Fibroblast of skin of right quadriceps (primary cell): ENCODE measurements at regions not wholly inside any gene's neighbourhood (a gene's known extent, or its start where the extent isn't known, plus 50 kb on each side); places are given as distances from the start of the nearest gene placed in this dataset.

ENCODE experiments used
- DNase-seq: peaks from one replicate; pipeline ENCODE4 v3.0.0-alpha.2; 2013

DNA sequence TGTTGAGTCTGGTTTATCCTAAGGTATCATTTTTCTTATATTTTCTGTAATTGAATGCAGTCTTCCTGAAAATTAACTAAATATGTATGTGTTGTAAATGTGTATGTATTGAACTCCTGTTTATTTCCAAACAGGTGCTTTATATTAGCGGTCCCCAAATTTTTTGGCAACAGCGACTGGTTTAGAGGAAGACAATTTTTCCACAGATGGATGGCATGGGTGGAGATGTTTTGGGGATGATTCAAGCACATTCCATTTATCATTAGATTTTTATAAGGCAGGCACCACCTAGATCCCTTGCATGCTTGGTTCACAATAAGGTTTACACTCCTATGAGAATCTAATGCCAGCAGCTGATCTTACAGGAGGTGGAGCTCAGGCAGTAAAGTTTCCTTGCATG is 210.5 kb upstream of the ANO3 start:
- no peak for DNase-seq

DNA sequence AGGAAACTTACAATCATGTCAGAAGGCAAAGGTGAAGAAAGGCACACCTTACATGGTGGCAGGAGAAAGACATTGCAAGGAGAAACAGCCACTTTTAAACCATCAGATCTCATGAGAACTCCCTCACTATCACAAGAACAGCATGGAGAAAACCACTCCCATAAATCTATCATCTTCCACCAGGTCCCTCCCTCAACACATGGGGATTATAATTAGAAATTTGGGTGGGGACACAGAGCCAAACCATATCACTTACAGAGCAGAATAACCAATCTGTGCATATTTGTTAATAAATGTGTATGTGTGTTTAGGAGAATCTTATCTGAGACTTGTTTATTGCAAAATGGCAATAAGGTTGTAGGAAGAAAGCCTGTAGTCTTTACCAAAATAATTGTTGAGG is 205.2 kb upstream of the ANO3 start:
- DNase-seq: no peak

DNA sequence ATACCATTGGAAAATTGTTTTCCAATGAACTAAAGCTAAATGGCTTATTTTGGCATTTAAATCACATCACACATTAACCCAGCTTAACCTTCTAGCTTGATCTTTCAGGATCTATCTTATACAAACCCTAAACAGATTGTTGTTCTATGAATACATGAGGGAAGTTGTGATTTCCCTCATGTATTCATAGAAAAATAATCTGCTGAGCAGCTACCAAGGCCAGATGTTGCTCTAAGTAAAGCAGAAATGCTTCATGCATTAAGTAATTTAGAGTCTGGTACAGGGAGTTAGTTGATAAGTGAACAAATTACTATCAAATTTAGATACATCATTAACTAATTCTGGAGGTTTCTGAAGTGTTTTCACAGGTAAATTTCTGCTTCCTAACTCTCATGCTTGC is 204.6 kb upstream of the ANO3 start:
- no peak for DNase-seq

DNA sequence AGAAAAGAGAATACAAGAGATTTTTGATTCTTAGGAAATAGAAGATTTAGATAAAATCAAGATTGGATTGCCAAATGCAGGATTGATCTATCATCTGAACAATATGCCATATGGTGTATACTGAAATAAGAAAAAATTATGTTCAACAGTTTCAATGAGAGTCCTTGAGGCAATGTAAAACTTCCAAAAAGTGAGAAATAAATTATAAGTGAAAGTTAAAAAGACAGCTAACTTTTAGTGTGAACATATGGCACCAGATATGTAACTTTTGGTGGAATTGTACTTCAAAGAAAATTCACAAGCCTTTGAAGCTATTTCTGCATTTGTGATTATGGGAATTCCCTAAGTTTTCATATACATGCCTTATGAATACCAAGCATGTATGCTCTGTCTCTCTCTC is 200.5 kb upstream of the ANO3 start:
- DNase-seq: no peak

DNA sequence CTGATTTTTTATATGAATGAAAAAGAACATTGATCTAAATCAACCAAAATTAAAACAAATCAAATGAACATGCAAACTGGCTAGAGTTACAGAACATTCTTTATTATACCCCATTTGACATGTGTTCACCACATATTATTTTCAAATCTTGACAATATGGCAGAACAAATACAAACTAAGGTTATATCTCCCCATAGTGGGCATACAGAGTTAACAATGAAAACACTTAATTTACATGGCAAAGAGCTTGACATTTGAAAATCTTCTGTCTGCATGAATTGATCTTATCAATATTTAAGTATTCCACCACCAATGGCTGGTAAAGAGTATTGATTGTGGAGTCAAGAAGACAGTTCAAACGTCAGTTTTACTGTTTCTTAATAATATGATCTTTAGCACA is 197.9 kb upstream of the ANO3 start:
- DNase-seq: no peak

DNA sequence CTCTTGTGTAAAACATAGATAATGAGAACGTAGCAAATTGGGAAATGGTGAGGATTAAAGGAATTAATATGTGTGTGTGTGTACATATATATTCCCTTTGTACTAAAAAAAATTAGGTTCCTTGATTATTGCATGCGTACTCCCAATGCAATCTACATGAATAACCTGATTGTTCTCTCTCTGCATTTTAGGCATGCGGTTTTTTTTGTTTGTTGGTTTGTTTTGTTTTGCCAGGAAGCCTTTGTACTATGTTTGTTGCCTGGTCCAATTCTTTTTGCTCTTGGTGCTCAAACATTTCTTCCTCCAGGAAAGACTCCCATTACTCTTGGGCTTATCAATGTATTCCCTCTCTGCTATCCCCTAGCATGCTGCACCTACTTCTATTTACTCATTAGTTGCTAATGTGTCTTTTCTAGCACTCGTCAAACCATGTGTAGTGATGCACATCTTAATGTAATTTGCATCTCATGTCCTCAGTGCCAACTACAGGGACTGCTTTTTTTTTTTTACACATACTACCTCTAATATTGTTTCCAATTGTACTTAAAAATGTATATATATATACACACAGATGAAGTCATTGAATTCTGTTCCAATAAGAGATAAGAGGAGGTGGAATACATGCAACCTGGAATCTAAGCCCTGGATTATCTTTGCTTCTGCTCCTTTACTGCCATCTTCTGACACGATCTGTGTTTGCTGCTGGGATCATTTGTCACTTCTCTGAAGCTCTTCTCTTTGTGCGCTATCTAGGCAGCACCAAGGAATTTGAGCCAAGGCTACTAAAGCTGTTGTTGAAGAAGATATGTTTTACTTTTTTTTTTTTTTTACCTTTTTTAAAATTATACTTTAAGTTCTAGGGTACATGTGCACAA is 197.2 kb upstream of the ANO3 start:
- DNase-seq: peak; percentile 35

DNA sequence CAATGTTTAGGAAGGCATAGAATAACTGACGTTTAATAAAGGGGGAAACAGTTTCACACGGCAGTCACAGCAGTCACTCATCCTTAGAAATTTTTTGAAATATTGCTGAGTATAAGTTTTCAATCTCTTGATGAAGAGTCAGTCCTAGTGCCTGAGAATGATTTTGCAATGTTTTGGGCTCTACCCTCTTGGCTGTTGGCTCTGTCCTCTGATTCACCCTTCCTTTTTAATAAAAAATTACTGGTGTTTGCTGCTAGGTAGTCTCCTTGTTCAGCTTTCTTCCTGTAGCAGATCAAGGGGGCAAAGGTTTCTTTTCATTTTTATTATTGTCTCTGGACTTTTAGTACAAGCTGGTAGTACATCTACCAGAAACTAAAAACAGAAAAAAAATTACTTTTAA is 194.3 kb upstream of the ANO3 start:
- no peak for DNase-seq

DNA sequence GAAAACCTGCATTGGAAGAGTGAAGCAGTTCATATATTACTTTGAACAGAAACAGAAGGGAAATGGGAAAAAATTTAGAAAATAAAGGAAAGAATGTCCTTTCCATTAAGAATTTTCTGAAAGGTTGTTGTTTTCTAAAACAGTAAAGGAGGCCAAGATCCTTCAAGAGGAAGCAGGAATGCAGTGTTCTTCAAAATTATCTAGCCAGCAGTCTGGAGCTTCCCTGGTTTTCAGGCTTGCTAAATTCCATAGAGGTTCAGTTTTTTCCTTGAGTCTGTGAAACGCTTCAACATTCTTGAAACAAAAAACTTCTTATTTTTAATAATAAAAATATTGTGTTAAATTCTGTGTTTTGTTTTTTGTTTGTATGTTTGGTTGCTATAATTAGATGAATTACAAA is 189.0 kb upstream of the ANO3 start:
- no peak for DNase-seq

DNA sequence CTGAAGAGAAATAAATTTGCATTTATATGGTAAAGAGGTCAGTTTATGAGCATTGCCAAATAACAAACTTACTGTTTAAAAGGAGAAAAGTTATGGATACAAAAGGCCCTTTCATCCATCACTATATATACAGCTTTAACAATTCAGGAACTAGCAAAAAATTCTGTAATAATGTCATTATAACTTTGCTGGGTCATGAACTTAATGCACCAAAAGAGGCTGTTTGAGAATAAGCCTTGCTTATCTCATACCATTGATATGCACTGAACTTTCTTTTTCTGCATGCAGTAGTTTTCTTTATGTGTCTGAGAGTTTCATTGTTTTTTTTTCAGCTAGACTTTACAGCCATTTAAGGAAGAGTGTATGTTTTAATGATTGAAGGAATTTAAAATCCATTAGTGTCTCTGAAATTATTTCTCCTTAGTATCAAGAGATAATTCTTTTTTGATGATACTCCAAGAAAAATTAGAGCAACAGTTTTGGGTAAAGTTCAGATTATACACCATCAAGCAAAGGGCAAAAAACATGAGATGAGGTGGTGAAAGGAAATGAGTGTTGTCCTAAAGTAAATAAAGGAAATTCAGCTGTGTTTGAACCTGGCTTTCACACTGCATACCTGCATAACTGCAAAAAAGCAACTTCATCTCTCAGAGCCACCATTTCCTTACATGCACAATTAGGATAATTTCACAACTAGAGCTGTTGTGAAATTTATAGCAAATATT is 188.2 kb upstream of the ANO3 start:
- no peak for DNase-seq

DNA sequence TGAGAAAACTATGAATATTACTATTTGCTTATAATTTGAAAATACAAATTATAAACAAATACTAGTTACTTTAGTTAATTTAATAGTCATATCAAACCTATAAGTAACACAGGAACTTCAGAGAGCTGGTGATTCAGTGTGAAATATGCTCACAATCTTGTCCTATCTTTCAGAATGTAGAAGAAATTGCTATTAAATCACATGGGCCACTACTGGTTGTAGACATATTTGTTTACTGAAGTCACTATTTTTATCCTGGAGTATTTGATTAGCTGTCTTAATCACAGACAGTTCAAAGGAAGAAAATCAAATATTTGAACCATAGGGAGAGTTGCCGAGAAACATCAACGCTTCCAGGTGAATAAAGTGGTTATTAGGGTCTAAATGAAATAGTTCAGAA is 187.6 kb upstream of the ANO3 start:
- no peak for DNase-seq

DNA sequence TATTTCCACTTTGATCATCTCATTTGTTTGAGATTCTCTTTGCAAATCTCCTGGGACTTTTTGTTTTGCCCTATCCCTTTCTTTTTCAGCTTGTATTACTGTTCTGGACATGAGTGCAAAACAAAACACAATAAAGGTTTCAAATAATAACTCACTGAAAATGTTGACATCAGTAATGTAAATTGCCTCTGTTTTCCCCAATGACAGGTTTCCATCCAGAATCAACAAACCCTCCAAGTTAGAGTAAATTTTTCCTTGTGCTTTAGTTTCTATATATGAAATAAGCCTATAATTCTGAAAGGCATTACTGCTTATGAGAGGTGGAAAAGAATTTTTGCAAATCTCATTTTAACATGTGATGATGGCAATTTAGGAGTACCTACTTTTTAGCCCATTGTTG is 187.0 kb upstream of the ANO3 start:
- DNase-seq: no peak

DNA sequence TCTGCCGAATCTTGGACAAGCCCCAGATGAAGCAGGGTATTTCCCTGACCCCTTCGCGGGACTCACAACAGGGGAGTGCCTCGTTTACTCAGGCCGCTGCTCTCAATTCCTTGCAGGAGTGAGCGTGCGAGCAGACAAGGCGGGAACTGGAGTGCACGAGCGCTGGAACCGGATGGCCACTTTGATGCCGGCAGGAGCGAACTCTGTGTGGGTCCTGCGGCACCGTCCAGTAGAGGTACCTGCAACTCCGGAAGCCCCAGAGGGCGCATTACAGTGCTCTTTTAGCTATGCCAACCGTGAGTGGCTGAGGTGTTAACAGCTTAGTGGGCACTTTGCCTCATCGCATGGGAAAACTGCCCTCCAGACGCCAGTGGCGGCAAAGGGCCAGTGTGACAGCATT is 182.3 kb upstream of the ANO3 start:
- DNase-seq: no peak

DNA sequence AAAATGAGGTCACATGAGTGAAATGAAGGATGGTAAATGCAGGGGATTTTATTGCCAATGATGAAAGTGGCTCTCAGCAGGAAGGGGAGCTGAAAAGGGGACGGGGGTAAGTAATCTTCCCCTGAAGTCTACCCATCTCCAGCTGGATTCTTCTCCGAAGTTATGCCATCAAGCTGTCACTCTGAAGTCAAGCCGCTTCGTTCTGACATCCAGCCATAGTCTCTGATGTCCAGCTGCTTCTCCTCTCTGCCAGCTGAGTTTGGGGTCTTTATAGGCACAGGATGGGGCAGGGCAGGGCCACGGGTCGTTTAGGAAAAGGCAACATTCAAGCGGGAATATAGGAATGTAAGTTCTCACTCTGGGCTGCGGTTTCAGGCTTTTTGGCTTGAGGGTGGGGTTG is 181.9 kb upstream of the ANO3 start:
- DNase-seq: no peak

DNA sequence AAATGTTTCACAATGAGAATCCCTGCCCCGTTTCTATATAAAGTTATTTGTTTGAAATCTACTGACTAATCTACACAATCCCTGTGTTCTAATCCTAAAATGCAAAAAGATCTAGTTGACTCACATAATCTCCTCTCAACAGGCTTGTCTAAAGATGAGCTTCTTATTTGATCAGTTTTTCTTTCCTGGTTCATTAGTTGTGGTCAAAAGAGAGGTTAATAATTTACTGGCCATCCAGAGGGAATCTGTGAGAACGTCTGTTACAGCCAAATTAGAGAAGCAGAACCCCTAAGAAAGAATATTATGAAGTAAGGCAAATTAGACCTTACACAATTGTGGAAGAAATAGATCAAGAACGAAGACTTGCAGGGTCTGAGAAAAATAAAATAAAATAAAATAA is 173.7 kb upstream of the ANO3 start:
- DNase-seq: no peak

DNA sequence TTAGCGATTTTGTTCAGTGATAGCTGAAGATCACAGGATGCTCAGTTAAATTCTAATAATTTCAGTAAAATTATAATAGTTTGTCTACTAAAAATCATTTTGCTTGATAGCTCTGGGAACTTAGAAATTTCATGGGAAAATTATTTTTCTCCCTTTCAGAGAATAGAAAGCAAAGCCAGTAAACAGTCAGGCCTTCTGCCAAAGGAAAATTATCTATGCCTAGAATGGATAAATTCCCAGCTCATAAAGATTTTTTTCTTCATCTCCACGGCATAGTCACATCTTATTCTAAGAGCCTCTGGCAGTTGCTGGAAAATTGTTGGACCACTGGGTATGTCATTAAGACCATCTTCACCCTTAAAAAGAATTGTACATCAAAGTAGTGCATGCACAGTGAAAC is 169.6 kb upstream of the ANO3 start:
- DNase-seq: no peak

DNA sequence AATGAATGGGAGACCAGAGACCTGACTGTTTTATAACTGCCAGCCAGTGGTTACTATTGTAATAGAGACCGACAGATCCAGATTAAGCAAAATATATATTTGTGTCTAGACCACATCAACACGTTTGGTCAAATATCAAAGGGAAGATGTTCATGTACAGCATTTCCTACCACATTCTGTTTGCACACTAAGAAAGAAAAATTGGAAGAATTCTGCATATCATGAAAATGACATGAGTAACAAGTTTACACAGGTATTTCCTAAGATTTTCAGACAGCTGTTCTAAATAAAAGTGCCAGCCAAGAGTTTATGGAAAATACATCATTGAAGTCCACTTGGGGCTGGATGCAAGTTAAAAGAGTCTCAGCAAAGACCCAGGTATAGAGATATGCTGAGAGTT is 145.5 kb upstream of the ANO3 start:
- peak; percentile 28 for DNase-seq

DNA sequence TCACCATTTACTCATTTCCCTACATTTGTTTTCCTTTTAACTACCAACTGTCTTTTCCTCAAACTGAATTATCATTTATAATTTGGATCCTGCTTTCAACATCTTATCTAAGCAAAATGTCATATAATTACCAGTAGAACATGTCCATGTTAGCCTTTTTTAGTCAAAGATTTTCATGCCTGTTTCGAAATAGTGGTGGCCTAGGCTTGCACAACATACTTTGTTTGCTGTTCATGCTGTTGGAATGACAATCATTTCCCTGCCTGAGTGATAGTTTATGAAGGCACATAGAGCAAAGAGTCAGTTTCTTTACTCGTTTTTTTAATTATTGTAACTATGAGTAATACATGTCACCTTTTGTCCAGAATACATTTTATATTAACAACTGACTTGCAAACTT is 144.3 kb upstream of the ANO3 start:
- peak; percentile 94 for DNase-seq

DNA sequence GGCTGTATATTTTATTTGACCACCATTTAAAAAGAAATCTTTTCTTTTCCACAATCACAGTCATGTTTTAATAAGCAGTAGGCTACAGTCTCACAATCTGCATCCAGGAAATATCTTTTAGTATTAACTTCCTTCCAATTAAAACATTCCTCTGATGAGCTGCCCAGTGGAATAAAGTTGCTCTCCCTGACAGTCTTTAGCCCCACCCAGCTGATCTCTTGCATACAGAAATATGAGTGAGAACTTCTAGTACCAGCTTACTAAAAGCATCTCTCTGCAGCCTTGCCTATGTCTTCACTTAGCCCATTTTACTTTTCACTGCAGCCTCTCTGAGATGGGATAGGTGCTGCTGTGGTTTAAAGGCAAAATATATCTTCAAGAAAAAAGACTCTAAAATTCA is 143.4 kb upstream of the ANO3 start:
- DNase-seq: peak; percentile 48

DNA sequence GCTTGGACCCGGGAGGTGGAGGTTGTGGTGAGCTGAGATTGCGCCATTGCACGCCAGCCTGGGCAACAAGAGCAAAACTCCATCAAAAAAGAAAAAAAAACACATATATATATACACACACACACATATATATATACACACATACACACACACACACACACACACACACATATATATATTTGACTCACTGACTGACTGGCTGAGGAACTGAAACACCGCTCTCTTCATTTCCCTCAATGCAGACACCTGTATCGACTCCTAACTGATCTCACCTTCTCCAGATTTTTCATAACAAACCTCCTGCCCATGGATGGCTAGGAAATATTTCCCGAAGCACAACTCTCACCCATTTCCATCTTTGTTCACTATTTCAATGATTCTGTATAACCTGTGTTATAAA is 140.7 kb upstream of the ANO3 start:
- DNase-seq: no peak

DNA sequence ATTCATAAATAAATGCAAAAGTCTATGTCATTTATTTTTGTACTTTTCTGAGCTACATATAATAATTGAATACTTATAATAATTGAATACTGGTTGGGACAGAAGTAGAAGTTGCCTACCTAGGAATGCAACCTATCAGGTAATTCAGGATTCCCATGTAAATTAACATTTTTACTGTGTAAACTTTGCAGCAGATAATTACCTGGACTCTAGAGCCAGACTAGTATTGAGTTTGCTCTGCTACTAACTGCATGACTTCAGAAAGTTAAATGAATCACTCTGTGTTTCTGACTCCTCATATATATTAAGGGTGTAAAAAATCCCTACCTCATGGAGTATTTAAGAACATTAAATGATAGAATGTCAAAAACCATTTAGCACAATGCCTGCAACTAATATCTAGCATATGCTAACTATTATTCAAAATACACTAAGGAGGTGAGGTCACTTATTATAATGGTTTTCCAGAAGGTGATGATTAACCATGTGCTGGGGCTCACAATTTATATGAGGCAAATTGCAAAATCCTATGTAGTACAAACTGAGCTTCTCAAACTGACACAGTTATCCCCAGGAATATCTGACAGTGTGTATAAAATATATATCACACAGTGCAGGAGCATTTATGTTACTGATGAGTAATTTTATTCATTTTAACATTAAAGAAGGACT is 138.1 kb upstream of the ANO3 start:
- DNase-seq: peak; percentile 93

DNA sequence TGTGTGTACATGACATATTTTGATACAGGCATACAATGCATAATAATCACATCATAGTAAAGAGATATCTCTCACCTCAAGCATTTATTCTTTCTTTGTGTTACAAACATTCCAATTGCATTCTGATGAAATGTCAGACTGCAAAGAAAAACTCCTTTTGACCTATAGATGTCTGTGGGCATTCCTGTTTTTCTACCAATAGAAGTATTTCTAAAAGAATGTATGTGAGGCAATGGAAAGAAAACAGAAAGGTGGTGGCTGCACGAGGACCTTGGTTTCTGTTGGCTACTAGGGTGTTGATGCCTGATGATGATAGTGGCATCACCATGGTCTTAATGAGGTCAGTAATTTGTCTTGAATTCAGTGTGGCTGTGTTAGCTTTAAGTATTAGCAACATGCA is 137.0 kb upstream of the ANO3 start:
- peak; percentile 54 for DNase-seq

DNA sequence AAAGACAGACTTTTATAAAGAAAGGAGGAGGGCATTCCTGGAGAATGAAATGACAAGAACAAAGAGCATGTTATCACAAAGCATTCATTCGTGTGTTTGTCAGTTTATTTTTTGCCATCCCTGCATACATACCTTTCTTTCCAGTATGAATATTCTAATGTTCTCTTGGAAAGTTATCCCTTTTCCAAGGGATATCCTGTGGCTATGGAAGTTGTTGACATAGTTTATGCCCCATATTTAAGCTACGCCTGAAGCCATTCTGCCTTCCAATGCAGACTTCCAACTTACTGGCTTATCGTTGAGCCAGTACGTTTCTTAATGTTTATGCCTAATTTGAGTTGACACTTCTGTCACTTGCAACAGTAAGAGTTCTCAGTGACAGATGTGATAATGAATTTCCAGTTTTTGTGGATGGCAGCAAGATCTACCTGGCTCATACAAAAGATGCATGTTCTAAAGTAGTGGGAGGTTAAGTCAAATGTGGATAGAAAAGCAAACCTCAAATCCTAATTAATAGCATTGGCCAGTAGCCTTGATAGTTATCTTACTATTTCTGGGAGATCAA is 133.3 kb upstream of the ANO3 start:
- DNase-seq: no peak

DNA sequence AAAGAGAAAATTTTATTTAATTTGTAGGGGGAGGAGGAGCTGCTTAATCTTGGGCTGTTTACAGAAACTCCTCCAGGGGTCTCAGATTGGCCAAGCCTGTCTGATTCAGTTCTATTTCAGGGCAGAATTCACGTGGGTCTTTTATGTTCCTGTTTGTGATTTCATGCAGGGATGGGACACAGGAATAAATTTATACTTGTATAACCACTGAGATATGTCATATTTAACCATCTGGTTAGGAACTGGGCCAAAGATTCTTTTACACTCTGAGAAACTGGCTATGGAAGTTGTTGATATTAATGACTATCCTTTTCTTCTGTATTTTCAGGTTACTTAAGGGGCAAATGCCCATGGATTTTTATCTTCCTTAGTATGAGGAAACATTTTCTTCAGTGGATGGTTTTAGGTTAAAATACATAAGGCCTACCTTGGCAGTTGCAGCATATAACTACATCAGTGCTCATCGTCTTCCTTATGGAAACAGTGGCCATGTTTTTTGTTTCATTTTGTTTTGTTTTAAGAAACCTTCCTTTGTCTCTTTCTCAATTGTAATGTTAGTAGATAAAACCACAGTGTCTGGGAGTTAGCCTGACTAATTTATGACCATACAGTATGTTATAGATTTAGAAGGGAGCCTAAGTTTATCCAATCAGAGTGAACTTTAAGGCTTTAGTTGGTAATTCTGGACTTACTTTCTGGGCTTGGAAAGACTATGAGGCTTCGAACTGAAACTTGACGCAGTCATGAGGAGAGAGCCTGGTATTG is 132.4 kb upstream of the ANO3 start:
- DNase-seq: peak; percentile 78
